ENCODE measurements at regions not wholly inside any gene's neighbourhood (a gene's known extent, or its start where the extent isn't known, plus 50 kb on each side); places are given as distances from the start of the nearest gene placed in this dataset.

- TF ChIP-seq ZNF660 (CRISPR knock-in tag; IDR thresholded peaks at IDR 0.05; ENCODE audit: borderline replicate concordance, low read depth) (no peak), ZNF501 (CRISPR knock-in tag; IDR thresholded peaks at IDR 0.05) (no peak), PHB2 (IDR thresholded peaks at IDR 0.05; ENCODE audit: partially characterized antibody) (no peak), CHD2 (IDR thresholded peaks at IDR 0.05; ENCODE audit: low read depth, low read length) (no peak), ETS1 (CRISPR knock-in tag; IDR thresholded peaks at IDR 0.05) (no peak), NR2F1 (CRISPR knock-in tag; IDR thresholded peaks at IDR 0.05) (no peak), KDM5B (CRISPR knock-in tag; IDR thresholded peaks at IDR 0.05; ENCODE audit: borderline replicate concordance) (no peak), TBP (CRISPR knock-in tag; IDR thresholded peaks at IDR 0.05) (no peak), POLR2AphosphoS2 (IDR thresholded peaks at IDR 0.05; ENCODE audit: low read depth, low read length) (no peak), ZNF280B (CRISPR knock-in tag; IDR thresholded peaks at IDR 0.05; ENCODE audit: borderline replicate concordance) (no peak)
Observed at GRCh38 chr5:166639151-166639550, 1652.3 kb upstream of the WWC1 start.
